ENCODE measurements at regions not wholly inside any gene's neighbourhood (a gene's known extent, or its start where the extent isn't known, plus 50 kb on each side); places are given as distances from the start of the nearest gene placed in this dataset.

DNA sequence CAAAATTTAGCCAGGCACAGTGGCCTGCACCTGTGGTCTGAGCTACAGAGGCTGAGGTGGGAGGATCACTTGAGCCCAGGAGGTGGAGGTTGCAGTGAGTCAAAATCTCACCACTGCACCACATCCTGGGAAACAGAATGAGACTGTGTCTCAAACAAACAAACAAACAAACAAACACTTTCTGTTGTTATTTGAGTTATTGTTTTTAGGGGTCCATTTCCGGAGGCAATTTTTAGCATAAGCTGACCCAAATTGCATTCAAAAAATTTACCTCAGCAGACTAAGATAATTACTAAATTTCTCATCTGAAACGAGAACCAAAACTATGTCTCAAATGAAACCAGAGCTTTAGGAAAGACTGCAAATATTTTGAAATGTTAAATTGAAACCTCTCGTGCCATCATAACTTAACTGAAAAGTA is 1485.1 kb downstream of the EFNA5 start:
- TF ChIP-seq ZNF274 (IDR thresholded peaks at IDR 0.05; ENCODE audit: low read depth, low read length) (no peak), ZFX (IDR thresholded peaks at IDR 0.05) (no peak), CBX3 (IDR thresholded peaks at IDR 0.05; ENCODE audit: low read depth) (no peak), POLR2A (IDR thresholded peaks at IDR 0.05; ENCODE audit: borderline replicate concordance, extremely low read depth, insufficient read depth, insufficient read length) (no peak), RAD21 (IDR thresholded peaks at IDR 0.05; ENCODE audit: low read depth) (no peak), TCF7L2 (IDR thresholded peaks at IDR 0.05; ENCODE audit: borderline replicate concordance, extremely low read depth, insufficient read depth, insufficient read length) (no peak), EZH2 (IDR thresholded peaks at IDR 0.05) (no peak)
- TF ChIP-seq, protein P1, sequence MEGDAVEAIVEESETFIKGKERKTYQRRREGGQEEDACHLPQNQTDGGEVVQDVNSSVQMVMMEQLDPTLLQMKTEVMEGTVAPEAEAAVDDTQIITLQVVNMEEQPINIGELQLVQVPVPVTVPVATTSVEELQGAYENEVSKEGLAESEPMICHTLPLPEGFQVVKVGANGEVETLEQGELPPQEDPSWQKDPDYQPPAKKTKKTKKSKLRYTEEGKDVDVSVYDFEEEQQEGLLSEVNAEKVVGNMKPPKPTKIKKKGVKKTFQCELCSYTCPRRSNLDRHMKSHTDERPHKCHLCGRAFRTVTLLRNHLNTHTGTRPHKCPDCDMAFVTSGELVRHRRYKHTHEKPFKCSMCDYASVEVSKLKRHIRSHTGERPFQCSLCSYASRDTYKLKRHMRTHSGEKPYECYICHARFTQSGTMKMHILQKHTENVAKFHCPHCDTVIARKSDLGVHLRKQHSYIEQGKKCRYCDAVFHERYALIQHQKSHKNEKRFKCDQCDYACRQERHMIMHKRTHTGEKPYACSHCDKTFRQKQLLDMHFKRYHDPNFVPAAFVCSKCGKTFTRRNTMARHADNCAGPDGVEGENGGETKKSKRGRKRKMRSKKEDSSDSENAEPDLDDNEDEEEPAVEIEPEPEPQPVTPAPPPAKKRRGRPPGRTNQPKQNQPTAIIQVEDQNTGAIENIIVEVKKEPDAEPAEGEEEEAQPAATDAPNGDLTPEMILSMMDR (IDR thresholded peaks at IDR 0.05 in 2 of 3, conservative IDR thresholded peaks at IDR 0.05 in 1 of 3; ENCODE audit: borderline replicate concordance in 1 of 3, insufficient read depth in 1 of 3, low read depth in 2 of 3, low read length in 2 of 3), result no peak
- TF ChIP-seq, protein P2, sequence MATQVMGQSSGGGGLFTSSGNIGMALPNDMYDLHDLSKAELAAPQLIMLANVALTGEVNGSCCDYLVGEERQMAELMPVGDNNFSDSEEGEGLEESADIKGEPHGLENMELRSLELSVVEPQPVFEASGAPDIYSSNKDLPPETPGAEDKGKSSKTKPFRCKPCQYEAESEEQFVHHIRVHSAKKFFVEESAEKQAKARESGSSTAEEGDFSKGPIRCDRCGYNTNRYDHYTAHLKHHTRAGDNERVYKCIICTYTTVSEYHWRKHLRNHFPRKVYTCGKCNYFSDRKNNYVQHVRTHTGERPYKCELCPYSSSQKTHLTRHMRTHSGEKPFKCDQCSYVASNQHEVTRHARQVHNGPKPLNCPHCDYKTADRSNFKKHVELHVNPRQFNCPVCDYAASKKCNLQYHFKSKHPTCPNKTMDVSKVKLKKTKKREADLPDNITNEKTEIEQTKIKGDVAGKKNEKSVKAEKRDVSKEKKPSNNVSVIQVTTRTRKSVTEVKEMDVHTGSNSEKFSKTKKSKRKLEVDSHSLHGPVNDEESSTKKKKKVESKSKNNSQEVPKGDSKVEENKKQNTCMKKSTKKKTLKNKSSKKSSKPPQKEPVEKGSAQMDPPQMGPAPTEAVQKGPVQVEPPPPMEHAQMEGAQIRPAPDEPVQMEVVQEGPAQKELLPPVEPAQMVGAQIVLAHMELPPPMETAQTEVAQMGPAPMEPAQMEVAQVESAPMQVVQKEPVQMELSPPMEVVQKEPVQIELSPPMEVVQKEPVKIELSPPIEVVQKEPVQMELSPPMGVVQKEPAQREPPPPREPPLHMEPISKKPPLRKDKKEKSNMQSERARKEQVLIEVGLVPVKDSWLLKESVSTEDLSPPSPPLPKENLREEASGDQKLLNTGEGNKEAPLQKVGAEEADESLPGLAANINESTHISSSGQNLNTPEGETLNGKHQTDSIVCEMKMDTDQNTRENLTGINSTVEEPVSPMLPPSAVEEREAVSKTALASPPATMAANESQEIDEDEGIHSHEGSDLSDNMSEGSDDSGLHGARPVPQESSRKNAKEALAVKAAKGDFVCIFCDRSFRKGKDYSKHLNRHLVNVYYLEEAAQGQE (IDR thresholded peaks at IDR 0.05; ENCODE audit: low read depth), result no peak
- TF ChIP-seq, protein P3, sequence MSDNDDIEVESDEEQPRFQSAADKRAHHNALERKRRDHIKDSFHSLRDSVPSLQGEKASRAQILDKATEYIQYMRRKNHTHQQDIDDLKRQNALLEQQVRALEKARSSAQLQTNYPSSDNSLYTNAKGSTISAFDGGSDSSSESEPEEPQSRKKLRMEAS (IDR thresholded peaks at IDR 0.05), result no peak

Measured in HCT116 (cell line).